Memory B cell (primary cell): ENCODE measurements at regions not wholly inside any gene's neighbourhood (a gene's known extent, or its start where the extent isn't known, plus 50 kb on each side); places are given as distances from the start of the nearest gene placed in this dataset.

Experiments used
- ATAC-seq: fragments of 150-1000 bp; cut with Tn5 transposase; 2 replicates; pipeline ENCODE4 v1.10.0; 2021; ENCODE audit warnings: low read depth, mild to moderate bottlenecking, moderate library complexity
- DNase-seq, 2 donors: peaks; one replicate each; pipeline ENCODE4 v3.0.0; 2022; ENCODE audit warnings: low spot score in 2 of 2
- H3K27ac Mint-ChIP-seq: one replicate; pipeline ENCODE4 v1.8.0; 2022; ENCODE audit warnings: mild to moderate bottlenecking, moderate library complexity, mixed read lengths
- H3K27me3 Mint-ChIP-seq: one replicate; pipeline ENCODE4 v1.8.0; 2022; ENCODE audit warnings: mixed read lengths
- H3K36me3 Mint-ChIP-seq: one replicate; pipeline ENCODE4 v1.8.0; 2022; ENCODE audit warnings: mild to moderate bottlenecking, mixed read lengths
- H3K4me1 Mint-ChIP-seq: one replicate; pipeline ENCODE4 v1.8.0; 2022; ENCODE audit warnings: mixed read lengths
- H3K4me3 Mint-ChIP-seq: one replicate; pipeline ENCODE4 v1.8.0; 2022; ENCODE audit warnings: mild to moderate bottlenecking, moderate library complexity, mixed read lengths
- H3K9me3 Mint-ChIP-seq: one replicate; pipeline ENCODE4 v1.8.0; 2022; ENCODE audit warnings: mixed read lengths

DNA sequence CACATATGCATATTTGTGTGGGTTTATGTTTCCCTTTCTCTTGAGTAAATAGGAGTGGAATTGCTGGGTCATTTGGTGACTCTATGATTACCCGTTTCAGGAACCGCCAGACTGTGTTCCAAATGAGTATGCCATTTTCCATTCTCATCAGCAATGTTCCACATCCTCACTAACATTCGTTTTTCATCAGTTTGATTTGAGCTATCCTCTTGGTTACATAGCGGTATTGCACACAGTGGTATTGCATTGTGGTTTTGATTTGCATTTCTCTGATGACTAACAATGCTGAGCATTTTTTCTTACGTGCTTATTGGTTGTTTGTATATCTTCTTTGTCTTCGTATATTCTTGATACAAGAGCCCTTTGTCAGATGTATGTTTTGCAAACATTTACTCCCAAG is 218.0 kb upstream of the AMOT start:
- ATAC-seq: no peak
- no peak overlapping the region for H3K4me3 Mint-ChIP-seq
- DNase-seq: no peak
- H3K27ac Mint-ChIP-seq: no peak overlapping the region
- H3K9me3 Mint-ChIP-seq: peaks cover 1% of the 10 kb centered on the region
- no peaks in the 10 kb centered on the region for H3K4me1 Mint-ChIP-seq
- H3K27me3 Mint-ChIP-seq: no peaks in the 10 kb centered on the region
- no peaks in the 10 kb centered on the region for H3K36me3 Mint-ChIP-seq

DNA sequence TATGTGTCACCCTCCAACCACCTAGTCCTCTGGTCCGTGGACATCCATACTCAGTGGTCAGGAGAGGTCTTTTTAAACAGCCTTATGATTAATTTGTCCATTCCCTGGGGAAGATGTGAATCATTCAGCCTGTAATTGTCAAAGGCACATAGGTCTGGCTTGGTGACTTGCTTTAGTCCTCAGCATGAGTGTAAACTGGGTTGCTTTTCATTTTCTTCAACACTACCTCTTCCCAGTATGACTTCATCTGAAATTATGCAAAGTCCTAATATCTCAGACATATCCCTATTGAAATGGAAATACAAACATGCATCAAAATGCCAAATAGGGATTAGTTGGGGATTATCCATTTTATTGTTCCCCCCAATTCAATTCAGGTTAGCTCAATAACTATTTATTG is 208.3 kb upstream of the AMOT start:
- no peak for DNase-seq
- Mint-ChIP-seq H3K36me3 (no peaks in the 10 kb centered on the region), H3K9me3 (peaks cover 2% of the 10 kb centered on the region), H3K27me3 (peaks cover 5% of the 10 kb centered on the region), H3K4me1 (no peaks in the 10 kb centered on the region), H3K27ac (no peak overlapping the region), H3K4me3 (no peak overlapping the region)
- ATAC-seq: no peak

DNA sequence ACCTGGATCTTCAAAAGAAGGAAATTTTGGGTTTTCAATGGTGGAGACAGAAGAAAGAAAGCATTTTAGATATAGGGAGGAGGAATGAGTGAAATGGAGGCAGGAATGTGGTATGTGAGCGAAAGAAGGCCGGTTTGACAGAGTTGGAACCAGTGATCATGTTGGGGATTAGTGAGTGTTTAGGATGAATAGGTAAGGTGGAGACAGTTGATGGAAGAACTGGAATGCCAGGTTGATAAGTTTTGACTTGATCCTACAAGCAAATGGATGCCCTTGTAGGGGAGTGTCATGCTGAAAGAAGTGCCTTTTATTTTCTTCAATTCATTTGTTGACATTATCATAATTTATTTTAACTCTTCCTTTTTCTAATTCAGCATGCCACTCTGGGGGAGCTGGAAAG is 207.8 kb upstream of the AMOT start:
- peaks cover 5% of the 10 kb centered on the region for H3K27me3 Mint-ChIP-seq
- H3K36me3 Mint-ChIP-seq: no peaks in the 10 kb centered on the region
- no peaks in the 10 kb centered on the region for H3K4me1 Mint-ChIP-seq

DNA sequence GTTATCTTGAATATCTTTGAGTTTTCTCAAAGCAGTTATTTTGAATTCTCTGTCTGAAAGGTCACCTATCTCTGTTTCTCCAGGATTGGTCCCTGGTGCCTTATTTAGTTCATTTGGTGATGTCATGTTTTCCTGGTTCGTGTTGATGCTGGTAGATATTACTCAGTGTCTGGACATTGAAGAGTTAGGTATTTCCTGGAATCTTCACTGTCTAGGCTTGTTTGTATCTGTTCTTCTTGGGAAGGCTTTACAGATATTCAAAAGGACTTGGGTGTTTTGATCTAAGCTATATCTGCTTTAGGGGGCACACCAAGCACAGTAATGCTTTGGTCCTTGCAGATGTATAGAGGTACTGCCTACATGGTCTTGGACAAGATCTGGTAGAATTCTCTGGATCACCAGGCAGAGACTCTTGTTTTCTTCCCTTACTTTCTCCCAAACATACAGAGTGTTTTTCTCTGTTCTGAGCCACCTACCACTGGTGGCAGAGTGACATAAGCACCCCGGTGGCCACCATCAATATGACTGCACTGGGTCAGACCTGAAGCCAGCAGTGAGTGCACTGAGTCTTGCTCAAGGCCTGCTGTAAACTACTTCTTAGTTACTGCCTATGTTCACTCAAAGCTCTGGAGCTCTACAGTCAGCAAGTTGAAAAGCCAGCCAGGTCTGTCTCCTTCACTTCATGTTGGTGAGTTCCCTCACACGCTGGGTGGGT is 193.5 kb upstream of the AMOT start:
- Mint-ChIP-seq H3K27me3 (no peaks in the 10 kb centered on the region), H3K9me3 (peaks cover 2% of the 10 kb centered on the region), H3K36me3 (no peaks in the 10 kb centered on the region), H3K4me1 (no peaks in the 10 kb centered on the region), H3K4me3 (no peak overlapping the region), H3K27ac (no peak overlapping the region)
- no peak for DNase-seq
- ATAC-seq: no peak

More for the DNA sequence above, 207.8 kb upstream of the AMOT start:
- H3K9me3 Mint-ChIP-seq: peaks cover 2% of the 10 kb centered on the region
- DNase-seq: no peak
- no peak overlapping the region for H3K27ac Mint-ChIP-seq
- H3K4me3 Mint-ChIP-seq: no peak overlapping the region
- no peak for ATAC-seq

DNA sequence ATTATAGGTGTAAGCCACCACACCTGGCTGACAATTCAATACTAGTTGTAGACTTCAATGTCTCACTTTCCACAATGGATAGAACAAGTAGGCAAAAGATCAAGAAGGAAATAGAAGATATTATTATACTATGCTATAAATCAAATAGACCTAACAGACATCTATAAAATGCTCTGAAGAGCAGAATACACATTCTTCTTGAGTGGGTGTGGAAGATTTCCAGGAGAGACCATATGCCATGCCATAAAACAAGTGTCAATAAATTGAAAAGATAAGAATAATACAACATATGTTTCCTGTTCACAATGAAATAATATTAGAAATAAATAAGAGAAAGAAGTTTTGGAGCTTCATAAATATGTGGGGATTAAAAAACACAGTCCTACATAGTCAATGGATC is 179.3 kb upstream of the AMOT start:
- DNase-seq (no peak), ATAC-seq (no peak)
- Mint-ChIP-seq H3K36me3 (no peaks in the 10 kb centered on the region), H3K27ac (no peak overlapping the region), H3K27me3 (peaks cover 2% of the 10 kb centered on the region), H3K4me3 (no peak overlapping the region), H3K4me1 (no peaks in the 10 kb centered on the region), H3K9me3 (peaks cover 2% of the 10 kb centered on the region)

DNA sequence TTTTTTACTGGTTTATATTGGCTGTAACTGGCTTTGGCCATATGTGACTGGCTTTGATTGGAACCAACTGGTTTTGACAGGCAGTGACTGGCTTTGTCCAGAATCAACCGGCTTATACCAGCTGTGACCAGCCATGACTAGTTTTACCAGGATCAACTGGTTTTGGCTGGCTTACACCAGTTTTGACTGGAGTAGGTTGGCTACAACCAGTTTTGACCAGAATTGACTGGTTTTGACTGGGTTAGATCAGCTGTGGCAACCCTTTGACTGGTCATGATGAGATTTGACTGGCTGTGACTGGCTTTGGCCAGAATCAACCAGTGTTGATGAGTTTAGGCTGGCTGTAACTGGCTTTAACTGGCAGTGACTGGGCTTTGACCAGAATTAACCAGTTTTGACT is 169.2 kb upstream of the AMOT start:
- no peak overlapping the region for H3K27ac Mint-ChIP-seq
- H3K4me1 Mint-ChIP-seq: no peaks in the 10 kb centered on the region
- H3K9me3 Mint-ChIP-seq: no peaks in the 10 kb centered on the region
- DNase-seq (no peak), ATAC-seq (no peak)
- H3K27me3 Mint-ChIP-seq: peaks cover 3% of the 10 kb centered on the region
- H3K36me3 Mint-ChIP-seq: no peaks in the 10 kb centered on the region
- no peak overlapping the region for H3K4me3 Mint-ChIP-seq

DNA sequence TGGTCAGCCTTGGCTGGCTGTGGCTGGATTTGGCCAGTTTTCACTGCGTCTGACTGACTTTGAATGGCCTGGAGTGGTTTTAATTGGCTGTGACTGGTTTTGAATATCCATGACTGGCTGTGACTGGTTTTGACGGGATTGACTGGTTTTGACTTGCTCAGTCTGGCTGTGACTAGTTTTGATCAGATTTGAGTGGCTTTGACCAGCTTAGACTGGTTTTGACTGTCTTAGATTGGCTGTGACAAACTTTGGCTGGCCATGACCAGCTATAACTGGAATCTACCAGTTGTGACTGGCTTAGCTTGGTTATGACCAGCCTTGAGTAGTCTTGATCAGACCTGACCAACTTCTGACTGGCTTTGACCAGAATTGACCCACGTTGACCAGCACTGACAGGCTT is 168.4 kb upstream of the AMOT start:
- no peak for DNase-seq
- H3K27me3 Mint-ChIP-seq: peaks cover 3% of the 10 kb centered on the region
- H3K36me3 Mint-ChIP-seq: no peaks in the 10 kb centered on the region
- ATAC-seq: no peak
- no peaks in the 10 kb centered on the region for H3K4me1 Mint-ChIP-seq
- no peak overlapping the region for H3K4me3 Mint-ChIP-seq
- no peak overlapping the region for H3K27ac Mint-ChIP-seq
- H3K9me3 Mint-ChIP-seq: no peaks in the 10 kb centered on the region

DNA sequence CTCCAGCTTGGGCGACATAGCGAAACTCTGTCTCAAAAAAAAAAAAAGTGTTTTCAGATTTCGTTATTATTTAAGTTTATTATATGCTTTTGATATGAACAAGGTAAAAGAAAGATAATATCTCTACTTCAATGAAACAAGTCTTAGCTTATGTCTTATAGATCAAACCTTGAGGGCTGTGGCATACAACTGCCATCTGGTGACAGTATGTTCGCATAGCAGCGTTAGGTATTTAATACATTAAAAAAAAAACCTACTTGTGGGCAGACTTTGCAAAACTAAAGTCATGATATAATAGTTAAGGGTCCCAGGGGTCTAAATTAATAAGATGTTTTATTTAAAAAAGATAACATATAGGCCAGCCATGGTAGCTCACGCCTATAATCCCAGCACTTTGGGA is 161.2 kb upstream of the AMOT start:
- Mint-ChIP-seq H3K36me3 (no peaks in the 10 kb centered on the region), H3K9me3 (no peaks in the 10 kb centered on the region), H3K27me3 (no peaks in the 10 kb centered on the region), H3K27ac (no peak overlapping the region), H3K4me3 (no peak overlapping the region), H3K4me1 (no peaks in the 10 kb centered on the region)
- no peak for ATAC-seq
- DNase-seq: no peak

DNA sequence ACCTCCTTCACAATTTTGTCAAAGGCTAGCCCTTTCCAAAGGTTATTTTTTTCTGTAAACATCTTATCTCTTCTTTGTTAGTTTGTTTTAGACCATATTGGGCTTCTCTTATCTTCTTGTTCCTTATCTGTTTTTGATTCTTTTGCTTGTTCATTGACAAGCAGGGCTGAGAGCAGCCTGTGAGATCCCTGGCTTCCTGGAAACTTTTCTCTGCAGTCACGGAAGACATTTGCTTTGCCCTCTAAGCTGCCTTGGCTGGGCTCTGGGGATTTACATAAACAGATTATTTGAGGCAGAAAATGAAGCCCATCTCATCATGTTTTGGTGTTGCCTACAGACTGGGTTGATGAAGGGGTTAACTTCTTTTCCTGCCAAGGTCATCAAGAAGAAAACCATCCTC is 157.4 kb upstream of the AMOT start:
- Mint-ChIP-seq H3K4me3 (no peak overlapping the region), H3K36me3 (no peaks in the 10 kb centered on the region), H3K27ac (no peak overlapping the region), H3K9me3 (no peaks in the 10 kb centered on the region), H3K4me1 (no peaks in the 10 kb centered on the region), H3K27me3 (peaks cover 2% of the 10 kb centered on the region)
- DNase-seq: no peak
- ATAC-seq: no peak

DNA sequence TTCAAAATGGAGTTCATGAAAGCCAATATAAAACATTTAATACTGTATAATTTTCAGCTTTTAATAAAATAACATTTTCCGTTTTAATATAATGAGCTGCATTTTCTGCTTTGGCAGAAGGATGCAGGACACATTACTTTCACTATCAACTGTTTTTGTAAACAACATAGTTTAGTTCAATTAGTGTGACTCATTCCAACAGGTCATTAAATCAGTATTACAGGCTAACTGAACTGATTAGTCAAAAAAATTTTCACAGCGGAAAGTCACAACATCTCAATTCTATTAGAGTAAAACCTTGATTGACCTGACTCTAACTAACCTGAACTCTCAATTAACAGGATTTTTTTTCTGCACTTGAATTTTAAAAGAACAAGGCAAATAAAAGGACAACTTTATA is 151.2 kb upstream of the AMOT start:
- no peak overlapping the region for H3K4me3 Mint-ChIP-seq
- H3K36me3 Mint-ChIP-seq: no peaks in the 10 kb centered on the region
- ATAC-seq: no peak
- H3K9me3 Mint-ChIP-seq: no peaks in the 10 kb centered on the region
- peaks cover 2% of the 10 kb centered on the region for H3K27me3 Mint-ChIP-seq
- no peaks in the 10 kb centered on the region for H3K4me1 Mint-ChIP-seq
- H3K27ac Mint-ChIP-seq: no peak overlapping the region
- no peak for DNase-seq

DNA sequence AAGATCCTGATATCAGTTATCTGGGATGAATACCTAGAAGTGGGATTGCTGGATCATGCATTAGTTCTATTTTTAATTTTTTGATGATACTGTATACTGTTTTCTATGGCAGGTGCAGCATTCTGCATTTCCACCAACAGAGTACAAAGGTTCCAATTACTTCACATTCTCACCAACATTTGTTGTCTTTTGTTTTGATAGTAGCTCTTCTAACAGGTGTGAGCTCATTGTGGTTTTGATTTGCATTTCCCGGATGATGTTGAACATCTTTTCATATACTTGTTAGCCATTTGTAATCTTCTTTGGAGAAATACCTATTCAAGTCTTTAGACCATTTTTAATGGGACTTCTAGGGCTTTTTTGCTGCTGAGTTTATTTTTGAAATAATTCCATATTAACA is 139.2 kb upstream of the AMOT start:
- Mint-ChIP-seq H3K36me3 (no peaks in the 10 kb centered on the region), H3K4me1 (no peaks in the 10 kb centered on the region), H3K27me3 (no peaks in the 10 kb centered on the region), H3K4me3 (no peak overlapping the region), H3K27ac (no peak overlapping the region), H3K9me3 (peaks cover 2% of the 10 kb centered on the region)
- DNase-seq: no peak
- no peak for ATAC-seq

DNA sequence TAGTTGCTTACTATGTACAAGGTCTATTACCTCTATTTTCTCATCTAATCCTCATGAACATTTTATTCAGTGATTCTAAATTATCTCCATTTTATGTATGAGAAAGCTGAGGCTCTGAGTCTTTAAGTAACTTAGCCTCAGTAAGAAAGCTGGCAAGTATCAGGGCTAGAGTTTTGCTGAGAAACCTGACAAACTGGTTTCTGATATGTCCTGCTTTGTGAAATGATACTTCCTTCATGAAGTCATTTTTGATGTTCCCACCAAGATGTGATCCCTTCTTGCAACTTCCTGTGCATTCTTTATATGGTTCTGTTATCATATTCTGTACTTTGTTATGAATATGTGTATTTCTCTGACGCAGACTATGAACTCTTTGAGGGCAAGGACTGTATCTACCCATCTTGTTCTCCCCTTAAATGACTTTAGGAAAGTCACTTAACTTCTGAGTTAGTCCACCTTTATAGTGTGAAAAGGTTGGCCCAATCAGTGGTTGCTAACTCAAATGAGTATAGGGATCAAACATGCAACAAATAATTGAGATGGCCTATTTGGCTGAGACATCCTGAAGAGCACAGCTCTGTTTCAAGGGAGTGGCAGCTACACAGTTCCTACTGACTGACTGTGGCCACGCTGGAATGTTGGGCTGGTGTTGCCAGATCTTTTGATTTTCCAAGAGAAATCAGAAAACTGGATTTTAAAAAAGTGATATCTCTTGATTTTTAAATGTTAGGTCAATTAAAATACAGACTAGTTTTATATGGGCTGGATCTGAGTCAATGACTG is 127.9 kb upstream of the AMOT start:
- Mint-ChIP-seq H3K9me3 (no peaks in the 10 kb centered on the region), H3K4me3 (no peak overlapping the region), H3K4me1 (no peaks in the 10 kb centered on the region), H3K27me3 (no peaks in the 10 kb centered on the region), H3K27ac (no peak overlapping the region), H3K36me3 (no peaks in the 10 kb centered on the region)
- DNase-seq (no peak), ATAC-seq (no peak)

DNA sequence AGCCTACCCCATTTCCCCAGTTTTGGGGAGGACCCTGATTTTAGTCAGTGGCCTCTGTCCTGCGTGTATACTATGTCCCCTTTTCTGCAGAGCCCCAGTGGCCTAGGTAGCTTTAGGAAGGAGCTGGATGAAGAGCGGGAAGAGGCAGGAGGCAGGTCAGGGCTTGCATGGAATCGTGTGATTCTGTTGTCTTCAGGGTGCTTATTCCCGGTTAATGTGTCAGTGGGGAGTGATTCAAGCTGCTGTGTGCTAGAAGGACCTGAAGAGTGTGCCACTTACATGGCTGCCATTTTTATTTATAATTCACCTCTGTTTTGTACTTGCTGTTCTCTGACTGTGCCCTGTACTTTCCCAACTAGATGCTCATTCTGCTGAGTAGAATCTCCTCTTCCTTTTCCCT is 127.3 kb upstream of the AMOT start:
- H3K36me3 Mint-ChIP-seq: no peaks in the 10 kb centered on the region
- ATAC-seq (no peak), DNase-seq (no peak)
- no peaks in the 10 kb centered on the region for H3K27me3 Mint-ChIP-seq
- H3K4me1 Mint-ChIP-seq: no peaks in the 10 kb centered on the region
- H3K9me3 Mint-ChIP-seq: no peaks in the 10 kb centered on the region
- H3K27ac Mint-ChIP-seq: no peak overlapping the region
- no peak overlapping the region for H3K4me3 Mint-ChIP-seq

DNA sequence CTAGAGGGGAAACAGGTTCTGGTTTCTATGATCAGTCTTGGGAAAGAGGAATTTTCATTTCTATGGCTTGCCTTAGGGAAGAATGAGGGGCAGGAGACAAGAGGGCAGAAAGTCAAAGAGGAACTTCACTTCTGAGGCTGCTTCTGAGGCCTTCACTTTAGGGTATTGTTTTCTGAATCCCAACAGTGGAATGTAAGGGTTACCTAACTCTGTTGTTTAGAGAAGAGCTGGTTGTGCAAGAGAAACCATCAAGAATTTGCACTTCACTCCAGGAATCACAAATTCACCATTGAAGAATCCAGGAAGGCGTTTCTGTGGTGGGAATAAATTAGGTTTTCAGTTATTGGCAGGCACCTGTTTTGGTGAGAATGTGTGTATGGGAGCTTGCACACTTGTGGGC is 126.7 kb upstream of the AMOT start:
- no peak overlapping the region for H3K27ac Mint-ChIP-seq
- no peaks in the 10 kb centered on the region for H3K36me3 Mint-ChIP-seq
- ATAC-seq: no peak
- no peaks in the 10 kb centered on the region for H3K27me3 Mint-ChIP-seq
- no peak for DNase-seq
- no peaks in the 10 kb centered on the region for H3K9me3 Mint-ChIP-seq
- no peak overlapping the region for H3K4me3 Mint-ChIP-seq
- H3K4me1 Mint-ChIP-seq: no peaks in the 10 kb centered on the region

DNA sequence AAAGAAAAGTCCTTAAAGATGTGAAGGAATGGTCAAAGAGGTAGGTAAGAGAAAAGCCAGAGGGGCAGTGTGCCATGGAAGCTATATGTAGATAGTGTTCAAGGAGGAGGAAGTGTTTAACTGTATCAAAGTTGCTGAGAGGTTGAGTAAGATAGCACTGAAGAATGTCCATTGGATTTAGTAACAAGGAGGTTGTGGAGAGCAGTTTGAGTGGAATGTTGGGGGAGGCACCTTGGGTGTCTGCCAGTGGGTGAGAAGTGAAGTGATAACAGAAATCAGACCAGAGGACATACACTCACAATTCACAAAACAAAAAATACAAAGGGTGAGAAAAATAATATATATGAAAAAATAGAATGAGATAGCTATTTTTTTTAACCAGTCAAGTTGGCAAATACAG is 121.3 kb upstream of the AMOT start:
- Mint-ChIP-seq H3K4me3 (no peak overlapping the region), H3K9me3 (no peaks in the 10 kb centered on the region), H3K27ac (no peak overlapping the region), H3K4me1 (no peaks in the 10 kb centered on the region), H3K27me3 (peaks cover 2% of the 10 kb centered on the region), H3K36me3 (no peaks in the 10 kb centered on the region)
- ATAC-seq (no peak), DNase-seq (no peak)
